ENCODE measurements at regions not wholly inside any gene's neighbourhood (a gene's known extent, or its start where the extent isn't known, plus 50 kb on each side); places are given as distances from the start of the nearest gene placed in this dataset.

GRCh38 chr5:148941810-148942209, 115.4 kb downstream of the ADRB2 start:
- in situ Hi-C loops (cut with HindIII; ENCODE audit: low sequenced_read_pairs), result no loop called here

GRCh38 chr5:148949841-148950470, 112.9 kb downstream of the SH3TC2 start:
- in situ Hi-C loops (cut with HindIII; ENCODE audit: low sequenced_read_pairs), result no loop called here

- in situ Hi-C loops (cut with HindIII; ENCODE audit: low sequenced_read_pairs), result no loop called here
Observed at GRCh38 chr5:148950471-148950863, 112.4 kb downstream of the SH3TC2 start.

GRCh38 chr5:148950892-148951291, 112.0 kb downstream of the SH3TC2 start:
- in situ Hi-C loops (cut with HindIII; ENCODE audit: low sequenced_read_pairs), result no loop called here

- in situ Hi-C loops (cut with HindIII; ENCODE audit: low sequenced_read_pairs), result no loop called here
Observed at GRCh38 chr5:148951612-148952011, 111.2 kb downstream of the SH3TC2 start.

- in situ Hi-C loops (cut with HindIII; ENCODE audit: low sequenced_read_pairs), result no loop called here
Observed at GRCh38 chr5:148952097-148952867, 110.6 kb downstream of the SH3TC2 start.

GRCh38 chr5:148953711-148954110, 109.2 kb downstream of the SH3TC2 start:
- in situ Hi-C loops (cut with HindIII; ENCODE audit: low sequenced_read_pairs), result no loop called here

Measured in DLD1 (cell line).